GM12864 (cell line): ENCODE measurements at regions not wholly inside any gene's neighbourhood (a gene's known extent, or its start where the extent isn't known, plus 50 kb on each side); places are given as distances from the start of the nearest gene placed in this dataset.

Source experiments
- DNase-seq: peaks from one replicate; pipeline ENCODE4 v3.0.0-alpha.2; 2011; ENCODE audit warnings: low read depth
- H3K4me3 ChIP-seq: 2 replicates; pipeline ENCODE4 v1.5.1; 2011; ENCODE audit warnings: mild to moderate bottlenecking, low read depth, low read length, control low read depth
- CTCF ChIP-seq: IDR thresholded peaks from 2 replicates; pipeline ENCODE4 v1.5.1; 2011; ENCODE audit warnings: low read depth, mild to moderate bottlenecking, moderate library complexity, low read length, control low read depth, inconsistent platforms; ENCODE audit errors: missing control alignments

- no peak for DNase-seq
- no peak for TF ChIP-seq CTCF
- H3K4me3 ChIP-seq, result no peak overlapping the region
Observed at GRCh38 chr1:187266051-187266450, 437.3 kb downstream of the PLA2G4A start.

- no peak for DNase-seq
- no peak overlapping the region for H3K4me3 ChIP-seq
- TF ChIP-seq CTCF, result no peak
Observed at GRCh38 chr1:187267827-187268226, 439.1 kb downstream of the PLA2G4A start.

- DNase-seq, result no peak
- no peak overlapping the region for H3K4me3 ChIP-seq
- TF ChIP-seq CTCF, result no peak
Observed at GRCh38 chr1:187270256-187270655, 441.5 kb downstream of the PLA2G4A start.

GRCh38 chr1:187275346-187275745 lies 446.6 kb downstream of the PLA2G4A start:
- TF ChIP-seq CTCF, result no peak
- no peak for DNase-seq
- no peak overlapping the region for H3K4me3 ChIP-seq

GRCh38 chr1:187275985-187276575 lies 447.3 kb downstream of the PLA2G4A start:
- H3K4me3 ChIP-seq, result no peak overlapping the region
- DNase-seq, result no peak
- TF ChIP-seq CTCF, result no peak

GRCh38 chr1:187276677-187277076 lies 447.9 kb downstream of the PLA2G4A start:
- TF ChIP-seq CTCF, result no peak
- DNase-seq, result no peak
- no peak overlapping the region for H3K4me3 ChIP-seq

GRCh38 chr1:187280031-187280430 lies 451.3 kb downstream of the PLA2G4A start:
- no peak for TF ChIP-seq CTCF

More at GRCh38 chr1:187280031-187280430, 451.3 kb downstream of the PLA2G4A start:
- no peak for DNase-seq
- no peak overlapping the region for H3K4me3 ChIP-seq
